ENCODE measurements at regions not wholly inside any gene's neighbourhood (a gene's known extent, or its start where the extent isn't known, plus 50 kb on each side); places are given as distances from the start of the nearest gene placed in this dataset.
"Not testable (repeated sequence)": the region's sequence is repeated elsewhere in the genome, so short reads cannot be mapped to it uniquely, and the experiment has no call there.

DNA sequence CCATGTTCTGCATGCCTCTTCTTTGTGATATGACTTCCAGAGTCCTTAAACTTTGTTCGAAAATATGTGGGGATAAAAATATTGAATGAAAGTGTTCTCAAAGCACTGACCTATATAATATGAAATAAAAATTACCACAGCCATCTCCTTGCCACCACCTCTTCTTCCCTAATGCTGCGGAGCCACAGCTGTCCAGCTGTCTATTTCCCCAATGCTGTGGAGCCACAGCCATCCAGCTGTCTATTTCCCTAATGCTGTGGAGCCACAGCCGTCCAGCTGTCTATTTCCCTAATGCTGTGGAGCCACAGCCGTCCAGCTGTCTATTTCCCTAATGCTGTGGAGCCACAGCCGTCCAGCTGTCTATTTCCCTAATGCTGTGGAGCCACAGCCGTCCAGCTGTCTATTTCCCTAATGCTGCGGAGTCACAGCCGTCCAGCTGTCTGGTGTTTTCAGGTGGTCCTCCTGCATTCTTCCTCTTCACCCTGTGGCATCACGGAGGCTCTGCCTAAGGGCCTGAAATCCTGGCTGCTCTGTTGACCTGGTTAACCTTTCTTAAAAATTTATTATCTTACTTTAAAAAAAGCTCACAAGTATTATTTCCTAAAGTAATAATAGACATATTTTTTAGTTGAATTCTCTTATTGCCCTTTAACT lies 266.1 kb upstream of the MEX3C start:
- CTCF ChIA-PET: no interaction called here
- no peaks in the 10 kb centered on the region for H3K9me3 Mint-ChIP-seq (ENCODE audit: low read depth)
- H3K36me3 Mint-ChIP-seq: no peaks in the 10 kb centered on the region
- peaks cover 22% of the 10 kb centered on the region for H3K27me3 Mint-ChIP-seq
- H3K4me3 Mint-ChIP-seq: no peak overlapping the region
- H3K27ac Mint-ChIP-seq: no peak overlapping the region
- no peak for DNase-seq
- ATAC-seq: no peak
- H3K4me1 Mint-ChIP-seq: no peaks in the 10 kb centered on the region

DNA sequence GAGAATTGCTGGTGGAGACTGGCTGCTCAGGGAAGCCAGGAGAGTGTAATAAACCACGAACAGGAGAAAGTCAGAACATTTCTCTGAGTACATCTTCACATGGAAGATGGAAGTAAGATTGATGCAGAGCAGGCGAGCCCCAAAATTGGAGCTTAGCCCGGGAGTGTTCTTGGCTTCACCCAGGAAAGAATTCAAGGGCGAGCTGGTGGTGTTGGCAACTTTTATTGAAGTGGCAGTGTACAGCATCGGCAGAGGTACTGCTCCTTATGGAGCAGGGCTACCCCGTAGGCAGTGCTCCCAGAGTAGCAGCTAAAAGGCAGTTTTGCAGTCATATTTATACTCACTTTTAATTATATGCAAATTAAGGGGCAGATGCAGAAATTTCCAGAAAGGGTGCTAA lies 281.4 kb upstream of the MEX3C start:
- H3K27me3 Mint-ChIP-seq: peaks cover 10% of the 10 kb centered on the region
- ATAC-seq: no peak
- H3K36me3 Mint-ChIP-seq: no peaks in the 10 kb centered on the region
- H3K4me1 Mint-ChIP-seq: no peaks in the 10 kb centered on the region
- H3K27ac Mint-ChIP-seq: no peak overlapping the region
- no peak overlapping the region for H3K4me3 Mint-ChIP-seq
- CTCF ChIA-PET: no interaction called here
- DNase-seq: no peak
- H3K9me3 Mint-ChIP-seq (ENCODE audit: low read depth): no peaks in the 10 kb centered on the region

GRCh38 chr18:51479736-51480135 lies 282.3 kb upstream of the MEX3C start:
- no peak overlapping the region for H3K27ac Mint-ChIP-seq
- no peak overlapping the region for H3K4me3 Mint-ChIP-seq
- H3K9me3 Mint-ChIP-seq (ENCODE audit: low read depth): no peaks in the 10 kb centered on the region
- no peak for DNase-seq
- peaks cover 8% of the 10 kb centered on the region for H3K27me3 Mint-ChIP-seq
- no peaks in the 10 kb centered on the region for H3K4me1 Mint-ChIP-seq
- CTCF ChIA-PET: no interaction called here
- no peaks in the 10 kb centered on the region for H3K36me3 Mint-ChIP-seq
- no peak for ATAC-seq

DNA sequence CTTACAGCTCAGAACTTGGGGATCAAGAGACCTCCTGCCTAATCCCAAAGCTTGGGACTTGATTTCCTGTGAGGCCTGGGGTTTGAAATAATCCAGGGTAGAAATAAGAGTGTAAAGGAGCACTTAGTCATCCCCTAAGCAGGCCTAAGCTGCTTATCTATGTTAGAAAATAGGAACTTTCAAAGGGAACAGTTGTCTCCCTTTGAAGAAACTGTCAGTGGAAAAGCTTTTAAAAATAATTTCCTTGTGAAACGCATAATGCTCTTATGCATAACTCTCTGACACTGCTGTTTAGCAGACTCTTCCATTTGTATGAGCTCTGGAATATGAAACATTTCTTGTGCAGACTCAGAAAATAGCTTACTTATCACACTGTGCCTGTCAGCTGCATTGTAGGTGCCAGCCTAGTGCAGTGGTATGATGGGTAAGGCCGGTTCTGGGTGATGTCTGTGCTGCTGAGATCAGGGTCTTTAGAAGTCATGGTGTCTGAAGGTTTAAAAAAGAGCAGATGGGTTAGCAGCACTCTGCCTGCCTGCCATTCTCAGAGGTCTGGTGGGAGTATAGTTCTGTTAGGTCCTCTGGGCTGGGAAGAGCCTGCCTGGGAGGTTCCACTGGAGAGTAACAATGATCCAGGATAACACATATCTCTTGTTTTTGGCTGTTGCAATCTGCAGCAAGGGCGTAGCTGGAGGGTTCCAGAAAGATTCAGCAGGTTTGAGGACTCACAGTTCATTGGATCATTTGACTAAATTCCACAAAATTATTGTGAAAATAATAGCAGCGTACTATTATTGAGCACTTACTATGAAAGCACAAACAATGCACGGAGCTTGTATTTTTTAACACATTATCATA lies 283.2 kb upstream of the MEX3C start:
- Mint-ChIP-seq H3K36me3 (no peaks in the 10 kb centered on the region), H3K27ac (no peak overlapping the region), H3K4me1 (no peaks in the 10 kb centered on the region), H3K9me3 (ENCODE audit: low read depth) (no peaks in the 10 kb centered on the region), H3K4me3 (no peak overlapping the region), H3K27me3 (peaks cover 8% of the 10 kb centered on the region)
- CTCF ChIA-PET: no interaction called here
- no peak for ATAC-seq
- DNase-seq: no peak

- ATAC-seq: no peak
- Mint-ChIP-seq H3K4me1 (no peaks in the 10 kb centered on the region), H3K9me3 (ENCODE audit: low read depth) (no peaks in the 10 kb centered on the region), H3K4me3 (no peak overlapping the region), H3K36me3 (no peaks in the 10 kb centered on the region), H3K27ac (no peak overlapping the region), H3K27me3 (no peaks in the 10 kb centered on the region)
- CTCF ChIA-PET: no interaction called here
- no peak for DNase-seq
These were observed 289.4 kb upstream of the MEX3C start for GRCh38 chr18:51486735-51487366.

DNA sequence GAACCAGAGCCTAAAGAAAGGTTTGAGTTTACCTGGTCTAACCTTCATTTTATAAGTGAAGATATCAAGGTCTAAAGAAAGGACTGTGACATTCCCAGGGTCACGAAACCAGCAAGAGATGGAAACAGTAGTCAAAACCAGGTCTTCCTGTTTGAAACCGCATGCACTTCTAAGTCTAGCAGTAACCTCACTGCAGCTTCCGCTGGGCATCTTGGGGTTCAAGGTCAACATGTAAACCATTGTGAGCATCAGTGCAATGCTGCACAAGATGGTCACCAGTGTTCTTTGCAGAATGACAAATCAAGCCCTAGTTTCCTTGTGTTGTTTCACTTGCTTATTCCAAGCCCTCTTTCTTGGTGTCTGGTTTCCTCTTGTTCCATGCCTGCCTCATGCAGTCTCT lies 292.9 kb upstream of the MEX3C start:
- H3K36me3 Mint-ChIP-seq: no peaks in the 10 kb centered on the region
- no peak overlapping the region for H3K4me3 Mint-ChIP-seq
- ATAC-seq: no peak
- H3K4me1 Mint-ChIP-seq: no peaks in the 10 kb centered on the region
- H3K27me3 Mint-ChIP-seq: no peaks in the 10 kb centered on the region
- no peak for DNase-seq
- CTCF ChIA-PET: no interaction called here
- H3K27ac Mint-ChIP-seq: no peak overlapping the region
- no peaks in the 10 kb centered on the region for H3K9me3 Mint-ChIP-seq (ENCODE audit: low read depth)

GRCh38 chr18:51490860-51491259 lies 293.4 kb upstream of the MEX3C start:
- ATAC-seq (no peak), DNase-seq (no peak)
- CTCF ChIA-PET: no interaction called here
- Mint-ChIP-seq H3K36me3 (no peaks in the 10 kb centered on the region), H3K9me3 (ENCODE audit: low read depth) (no peaks in the 10 kb centered on the region), H3K27me3 (no peaks in the 10 kb centered on the region), H3K4me1 (no peaks in the 10 kb centered on the region), H3K27ac (no peak overlapping the region), H3K4me3 (no peak overlapping the region)

DNA sequence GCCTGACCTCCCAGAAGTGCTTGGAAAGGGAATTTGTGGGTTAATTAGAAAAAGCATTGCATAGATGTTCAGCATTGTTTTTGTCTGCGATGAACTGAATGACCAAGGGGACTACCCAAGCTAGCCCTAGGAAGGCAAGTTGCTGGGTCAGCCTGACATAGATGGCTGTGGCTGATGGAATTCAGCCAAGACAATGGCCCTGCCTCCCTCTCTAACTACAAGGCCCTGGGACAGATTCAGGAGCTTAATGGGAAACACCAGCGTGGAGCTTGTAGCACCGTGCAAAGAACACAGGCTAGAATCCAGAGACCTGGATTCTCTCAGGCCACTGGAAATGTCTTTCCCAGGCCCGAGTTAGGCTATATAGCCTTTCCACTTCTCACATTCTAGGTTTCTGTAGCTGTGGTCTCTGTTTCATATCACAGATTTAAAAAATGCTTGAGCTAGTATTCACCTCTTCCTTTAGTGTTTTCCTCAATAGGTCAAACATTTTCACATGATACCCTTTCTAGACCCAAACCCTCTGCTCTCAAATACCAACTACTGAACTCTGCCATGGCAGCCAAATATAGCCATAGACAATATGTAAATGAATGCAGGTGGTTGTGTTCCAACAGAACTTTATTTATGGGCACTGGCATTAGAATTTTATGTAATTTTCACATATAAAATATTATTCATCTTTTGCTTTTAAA lies 294.3 kb upstream of the MEX3C start:
- no peaks in the 10 kb centered on the region for H3K36me3 Mint-ChIP-seq
- no peaks in the 10 kb centered on the region for H3K9me3 Mint-ChIP-seq (ENCODE audit: low read depth)
- CTCF ChIA-PET: no interaction called here
- H3K4me1 Mint-ChIP-seq: no peaks in the 10 kb centered on the region
- H3K27me3 Mint-ChIP-seq: peaks cover 2% of the 10 kb centered on the region
- ATAC-seq (no peak), DNase-seq (no peak)
- H3K27ac Mint-ChIP-seq: no peak overlapping the region
- no peak overlapping the region for H3K4me3 Mint-ChIP-seq

DNA sequence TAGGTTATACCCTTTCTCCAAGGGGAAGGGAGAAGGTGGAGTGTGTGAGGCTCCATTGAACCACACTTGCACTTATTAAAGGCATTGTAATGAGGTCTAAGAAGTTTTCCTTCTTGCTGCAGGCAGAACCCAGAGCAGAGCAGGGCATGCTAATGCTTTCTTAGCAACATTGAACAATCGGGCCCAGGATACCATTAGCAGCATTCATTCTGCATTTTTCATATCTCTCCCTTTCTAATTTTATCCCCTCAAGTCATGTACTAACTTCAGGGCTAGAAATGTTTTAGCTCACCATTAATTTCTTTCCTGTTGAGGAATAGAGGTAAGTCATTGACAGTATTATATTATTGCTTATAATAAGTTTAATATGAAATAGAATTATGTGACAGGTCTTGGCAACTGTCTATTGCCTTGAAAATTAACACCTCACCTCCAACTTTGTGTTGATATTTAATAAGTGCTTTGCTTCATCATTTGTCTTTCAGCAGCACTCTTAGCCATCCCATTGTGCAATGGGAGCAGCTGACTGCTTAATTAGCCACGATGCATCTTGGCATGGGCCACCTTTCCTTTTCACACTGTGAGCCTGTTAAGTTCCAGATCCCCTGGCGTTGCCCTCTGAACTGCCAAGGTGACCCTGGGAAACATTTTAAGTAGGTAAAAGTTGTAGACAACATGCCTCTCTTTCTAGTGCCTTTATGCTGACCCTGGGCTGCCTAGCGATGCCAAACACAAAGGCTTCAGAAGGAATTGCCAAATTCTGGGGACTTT lies 300.8 kb upstream of the MEX3C start:
- no peak overlapping the region for H3K4me3 Mint-ChIP-seq
- no peak overlapping the region for H3K27ac Mint-ChIP-seq
- CTCF ChIA-PET: no interaction called here
- H3K27me3 Mint-ChIP-seq: peaks cover 7% of the 10 kb centered on the region
- DNase-seq: no peak
- no peaks in the 10 kb centered on the region for H3K36me3 Mint-ChIP-seq
- no peaks in the 10 kb centered on the region for H3K4me1 Mint-ChIP-seq
- no peaks in the 10 kb centered on the region for H3K9me3 Mint-ChIP-seq (ENCODE audit: low read depth)
- no peak for ATAC-seq

DNA sequence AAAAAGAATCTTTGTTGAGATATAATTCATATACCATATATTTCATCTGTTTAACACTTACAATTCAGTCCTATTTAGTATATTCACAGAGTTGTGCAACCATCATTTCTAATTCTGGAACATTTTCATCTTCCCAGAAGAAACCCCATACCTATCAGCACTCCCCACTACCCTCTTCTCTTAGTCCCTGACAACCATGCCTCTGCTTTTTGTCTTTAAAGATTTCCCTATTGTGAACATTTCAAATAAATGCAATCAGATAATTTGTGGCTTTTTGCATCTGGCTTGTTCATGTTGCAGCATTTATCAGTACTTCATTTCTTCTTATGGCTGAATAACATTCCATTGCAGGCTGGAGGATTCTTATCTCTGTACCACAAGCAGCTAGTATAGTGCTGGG lies 305.9 kb upstream of the MEX3C start:
- H3K27me3 Mint-ChIP-seq: peaks cover 2% of the 10 kb centered on the region
- H3K4me3 Mint-ChIP-seq: no peak overlapping the region
- no peaks in the 10 kb centered on the region for H3K4me1 Mint-ChIP-seq
- no peak overlapping the region for H3K27ac Mint-ChIP-seq
- CTCF ChIA-PET: no interaction called here
- DNase-seq (no peak), ATAC-seq (no peak)
- H3K36me3 Mint-ChIP-seq: no peaks in the 10 kb centered on the region
- no peaks in the 10 kb centered on the region for H3K9me3 Mint-ChIP-seq (ENCODE audit: low read depth)

DNA sequence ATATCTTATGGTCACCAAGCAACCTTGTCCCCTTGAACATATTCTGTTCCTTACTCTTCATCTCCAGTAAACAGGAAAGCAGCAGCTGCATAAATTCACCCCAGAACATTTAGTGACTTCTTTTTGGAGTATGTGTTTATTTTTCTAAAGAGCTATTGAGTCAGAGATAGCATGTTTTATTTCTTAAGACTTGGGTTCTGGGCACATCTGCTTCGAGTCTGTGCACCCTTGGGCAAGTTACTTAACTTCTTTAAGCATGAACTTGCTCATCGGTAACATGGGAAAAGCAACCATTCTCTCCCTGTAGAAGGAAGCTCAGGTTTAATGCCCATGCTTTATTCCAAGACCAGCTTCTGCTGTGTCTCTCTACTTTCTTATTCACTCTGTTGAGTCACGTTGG lies 309.3 kb upstream of the MEX3C start:
- H3K27me3 Mint-ChIP-seq: no peaks in the 10 kb centered on the region
- CTCF ChIA-PET: no interaction called here

DNA sequence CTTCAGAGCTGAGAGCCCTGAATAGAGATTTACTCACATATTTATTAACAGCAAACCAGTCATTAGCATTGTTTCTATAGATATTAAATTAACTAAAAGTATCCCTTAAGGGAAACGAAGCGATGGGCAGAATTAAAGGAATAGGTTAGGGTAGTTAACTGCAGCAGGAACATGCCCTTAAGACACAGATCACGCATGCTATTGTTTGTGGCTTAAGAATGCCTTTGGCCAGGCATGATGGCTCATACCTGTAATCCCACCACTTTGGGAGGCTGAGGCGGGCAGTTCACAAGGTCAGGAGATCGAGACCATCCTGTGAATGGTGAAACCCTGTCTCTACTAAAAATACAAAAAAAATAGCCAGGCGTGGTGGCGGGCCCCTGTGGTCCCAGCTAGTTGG lies 310.9 kb upstream of the MEX3C start:
- H3K9me3 Mint-ChIP-seq (ENCODE audit: low read depth); DNase-seq; CTCF ChIA-PET; H3K27me3 Mint-ChIP-seq; H3K4me1 Mint-ChIP-seq; ATAC-seq; H3K36me3 Mint-ChIP-seq; H3K27ac Mint-ChIP-seq; H3K4me3 Mint-ChIP-seq: not testable (repeated sequence)

More for the DNA sequence above, 309.3 kb upstream of the MEX3C start:
- no peak overlapping the region for H3K4me3 Mint-ChIP-seq
- no peaks in the 10 kb centered on the region for H3K36me3 Mint-ChIP-seq
- H3K4me1 Mint-ChIP-seq: no peaks in the 10 kb centered on the region
- no peak overlapping the region for H3K27ac Mint-ChIP-seq
- no peaks in the 10 kb centered on the region for H3K9me3 Mint-ChIP-seq (ENCODE audit: low read depth)
- no peak for ATAC-seq
- DNase-seq: no peak

DNA sequence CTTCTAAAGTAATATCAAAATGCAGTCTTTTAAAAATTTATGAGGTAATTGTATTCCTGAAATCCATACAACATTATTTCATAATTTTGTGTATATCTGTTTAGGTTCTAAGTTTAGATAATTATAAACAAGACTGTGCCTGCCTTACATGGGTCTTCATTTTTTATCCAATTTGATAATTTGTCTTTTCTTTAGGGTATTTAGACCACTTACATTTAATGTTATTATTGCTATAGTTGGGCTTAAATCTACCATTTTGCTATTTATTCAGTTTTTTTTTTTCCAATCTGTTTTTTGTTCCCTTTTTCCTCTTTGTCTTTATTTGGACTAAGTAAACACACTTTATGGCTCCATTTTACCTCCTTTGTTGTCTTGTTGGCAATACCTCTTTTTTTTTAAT lies 312.5 kb upstream of the MEX3C start:
- H3K27ac Mint-ChIP-seq: no peak overlapping the region
- H3K4me1 Mint-ChIP-seq: no peaks in the 10 kb centered on the region
- no peaks in the 10 kb centered on the region for H3K27me3 Mint-ChIP-seq
- no peaks in the 10 kb centered on the region for H3K9me3 Mint-ChIP-seq (ENCODE audit: low read depth)
- H3K4me3 Mint-ChIP-seq: no peak overlapping the region
- CTCF ChIA-PET: no interaction called here
- H3K36me3 Mint-ChIP-seq: no peaks in the 10 kb centered on the region
- ATAC-seq (no peak), DNase-seq (no peak)

Data from activated CD8-positive, alpha-beta memory T cell treated with anti-CD3 and anti-CD28 coated beads, Interleukin-2, amount 10 ng/mL, durations not matched to agents 7 days and 5 days (primary cell).